SHP77 treated with DMSO at 0.1 percent for 48 hours (cell line): ENCODE measurements at regions not wholly inside any gene's neighbourhood (a gene's known extent, or its start where the extent isn't known, plus 50 kb on each side); places are given as distances from the start of the nearest gene placed in this dataset.
A peak's percentile ranks its signal among the peaks of the same experiment; 100 is the strongest.
"Not testable (repeated sequence)": the region's sequence is repeated elsewhere in the genome, so short reads cannot be mapped to it uniquely, and the experiment has no call there.

Experiments
- DNase-seq: peaks from one replicate; lab custom pipeline; 2025; lab: John Stamatoyannopoulos, UW

GRCh38 chr12:58310809-58311622 lies 369.6 kb downstream of the ATP23 start:
- DNase-seq: no peak

DNA sequence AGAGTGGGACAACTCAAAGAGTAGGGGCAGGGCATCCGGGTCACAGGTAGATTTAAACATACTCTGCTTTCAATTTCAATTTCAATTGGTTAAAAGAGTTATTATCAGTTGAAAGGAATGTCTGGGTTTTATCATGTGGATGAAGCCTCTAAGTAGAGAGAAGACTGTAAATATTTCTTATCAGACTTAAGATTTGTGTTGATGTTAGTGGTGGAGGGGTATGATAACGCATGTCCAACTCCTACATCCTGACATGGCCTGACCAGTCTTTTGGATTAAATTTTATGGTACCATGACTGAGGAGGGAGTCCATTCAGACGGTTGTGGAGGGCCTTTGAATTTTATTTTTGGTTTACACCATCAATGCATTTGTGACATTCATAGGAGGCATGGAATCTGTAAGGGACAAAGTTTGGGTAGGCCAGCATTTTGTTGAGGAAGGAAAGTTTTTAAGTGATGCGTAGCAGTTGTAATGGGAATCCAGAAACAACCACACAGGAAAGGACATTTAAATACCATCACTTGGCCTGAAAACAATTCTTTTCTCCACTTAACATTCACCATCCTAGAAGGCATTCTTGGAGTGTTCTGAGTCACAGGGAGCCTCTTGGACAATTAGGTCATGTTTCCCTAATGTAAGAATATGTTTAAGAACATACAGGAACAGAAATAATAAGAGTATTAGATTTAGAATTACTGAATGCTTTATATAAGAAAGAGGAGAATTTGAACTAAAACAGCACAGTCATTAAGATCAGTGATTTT lies 371.9 kb downstream of the ATP23 start:
- no peak for DNase-seq

- DNase-seq: no peak
Measured at GRCh38 chr12:58314610-58315009, 373.2 kb downstream of the ATP23 start.

GRCh38 chr12:58316926-58317325 lies 375.6 kb downstream of the ATP23 start:
- no peak for DNase-seq

DNA sequence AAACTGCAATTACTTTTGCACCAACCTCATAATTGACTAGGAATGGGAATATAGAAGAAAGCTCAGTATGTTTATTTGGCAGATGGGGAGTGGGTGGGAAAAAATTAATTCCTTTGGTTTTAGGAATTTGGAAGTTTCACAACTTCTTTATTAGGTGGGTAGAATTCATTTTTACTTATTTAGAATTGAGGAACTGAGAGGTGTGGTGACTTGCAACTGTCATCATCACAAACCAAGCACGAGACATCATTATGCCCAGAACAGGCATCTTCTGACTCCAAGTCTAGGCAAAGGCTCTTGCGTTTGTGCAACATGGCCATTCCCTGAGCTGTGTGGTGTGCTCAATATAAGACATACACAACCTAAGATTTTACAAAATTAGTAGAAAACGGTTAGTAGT lies 380.0 kb downstream of the ATP23 start:
- DNase-seq: no peak

DNA sequence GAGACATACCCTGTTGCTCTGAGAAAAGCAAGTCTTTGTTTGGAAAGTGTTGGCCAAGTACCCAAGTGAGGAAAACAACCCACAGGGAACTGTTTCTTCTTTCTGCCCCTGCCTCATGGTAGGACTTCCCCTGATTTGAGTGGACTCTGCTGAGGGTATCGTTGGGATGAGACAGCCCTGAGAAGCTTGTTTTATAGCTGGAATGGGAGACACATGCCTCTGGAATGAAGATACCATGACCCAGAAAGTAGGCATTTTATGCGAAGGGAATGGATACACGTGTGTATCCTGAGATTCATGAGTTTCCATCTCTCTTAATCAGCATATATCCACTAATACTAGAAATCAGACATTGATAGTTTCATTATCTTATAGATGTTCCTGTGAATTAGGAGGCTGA lies 382.3 kb downstream of the ATP23 start:
- DNase-seq: no peak

GRCh38 chr12:58325561-58325960 lies 384.2 kb downstream of the ATP23 start:
- DNase-seq: no peak

GRCh38 chr12:58326534-58326933 lies 385.2 kb downstream of the ATP23 start:
- DNase-seq: no peak

- DNase-seq: not testable (repeated sequence)
Measured at GRCh38 chr12:58336581-58337242, 395.3 kb downstream of the ATP23 start.

GRCh38 chr12:58337539-58337938 lies 396.2 kb downstream of the ATP23 start:
- not testable (repeated sequence) for DNase-seq

GRCh38 chr12:58341791-58342190 lies 400.4 kb downstream of the ATP23 start:
- no peak for DNase-seq

- DNase-seq: no peak
Measured at GRCh38 chr12:58342736-58343135, 401.4 kb downstream of the ATP23 start.

DNA sequence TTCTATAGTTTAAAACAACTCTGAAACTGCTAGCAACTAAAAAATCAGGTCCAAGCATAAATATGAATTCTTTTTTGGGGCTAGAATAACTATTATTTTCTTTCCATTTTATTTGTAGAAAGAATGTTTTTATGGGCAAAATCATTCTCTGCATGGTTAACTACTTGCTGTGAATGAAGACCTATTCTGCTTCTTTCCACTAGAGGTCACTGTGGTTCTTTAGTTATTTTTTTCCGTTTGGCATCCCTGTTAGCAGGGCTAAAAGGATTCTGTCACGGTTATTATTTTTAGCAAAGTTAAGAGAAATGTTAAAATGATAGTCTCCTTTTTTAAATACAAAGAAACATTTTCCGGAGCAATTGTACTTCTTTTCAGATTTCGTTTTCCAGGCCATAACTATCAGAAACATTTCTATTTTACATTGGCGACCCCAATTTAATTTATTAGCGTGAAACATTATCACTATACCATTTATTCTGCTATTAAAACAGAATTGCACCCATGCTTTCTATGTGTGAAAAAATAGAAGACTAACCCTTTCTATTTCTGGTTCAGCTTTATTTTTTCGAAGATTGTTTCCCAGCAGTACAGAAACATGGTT lies 404.8 kb downstream of the ATP23 start:
- peak; percentile 27 for DNase-seq

GRCh38 chr12:58347188-58347587 lies 405.8 kb downstream of the ATP23 start:
- no peak for DNase-seq

GRCh38 chr12:58347691-58348090 lies 406.3 kb downstream of the ATP23 start:
- DNase-seq: no peak

DNA sequence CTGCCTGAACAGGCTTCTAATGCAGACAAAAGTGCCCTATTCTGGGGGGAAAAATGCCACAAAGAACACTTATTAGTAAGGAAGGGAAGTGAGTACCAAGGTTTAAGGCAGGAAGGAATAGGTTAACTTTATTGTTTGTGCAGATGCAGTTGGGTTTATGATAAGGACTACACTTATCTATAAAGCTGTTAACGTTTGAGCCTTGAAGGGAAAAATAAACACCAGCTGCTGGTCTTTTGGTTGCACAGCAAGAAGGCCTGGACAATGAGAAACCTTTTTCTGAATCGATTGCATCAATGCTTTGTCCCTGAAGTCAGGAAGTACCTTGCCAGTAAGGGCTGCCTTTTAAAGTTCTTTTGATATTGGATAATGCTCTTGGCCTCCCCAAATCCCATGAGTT lies 407.8 kb downstream of the ATP23 start:
- no peak for DNase-seq

- no peak for DNase-seq
Measured at GRCh38 chr12:58356794-58357193, 415.4 kb downstream of the ATP23 start.

- DNase-seq: no peak
Measured at GRCh38 chr12:58357511-58357910, 416.1 kb downstream of the ATP23 start.

- DNase-seq: no peak
Measured at GRCh38 chr12:58358369-58358768, 417.0 kb downstream of the ATP23 start.

GRCh38 chr12:58359084-58359483 lies 417.7 kb downstream of the ATP23 start:
- DNase-seq: no peak

DNA sequence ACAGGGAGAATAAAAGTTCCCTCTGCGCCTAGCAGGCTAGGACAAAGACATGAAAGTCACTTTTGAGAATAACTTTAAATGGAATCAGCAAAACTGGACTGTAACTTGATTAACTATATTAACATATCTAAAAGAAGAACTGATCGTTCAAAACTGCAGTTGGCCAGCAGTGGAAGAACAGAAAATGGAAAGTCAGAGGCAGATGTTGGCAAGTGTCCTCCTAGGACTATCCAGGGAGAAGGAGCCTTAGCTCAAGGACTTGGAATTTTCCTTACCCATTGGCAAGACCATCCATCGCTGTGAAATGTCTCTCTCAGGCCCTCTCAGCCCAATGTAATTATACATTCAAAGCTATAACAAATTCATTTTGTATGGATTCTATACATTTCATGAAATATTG lies 419.7 kb downstream of the ATP23 start:
- no peak for DNase-seq

DNA sequence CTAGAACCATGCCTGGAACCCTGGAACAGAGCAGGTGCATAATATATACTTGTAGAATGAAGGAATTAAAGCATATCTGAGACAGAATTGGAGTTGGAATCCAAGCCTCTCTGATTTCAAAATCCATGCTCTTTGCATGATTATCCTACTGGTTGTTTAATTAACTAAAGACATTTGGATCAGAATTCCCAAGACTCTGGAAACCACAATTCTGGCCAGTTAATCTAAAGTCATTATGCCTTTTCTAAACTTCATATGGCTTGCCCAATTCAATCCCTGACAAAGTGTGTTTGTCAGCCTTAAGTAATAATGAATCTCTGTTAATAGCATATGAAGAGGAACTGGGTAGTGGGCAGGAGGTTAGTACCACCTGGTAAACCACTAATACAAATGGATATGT lies 422.6 kb downstream of the ATP23 start:
- no peak for DNase-seq
